H1 (cell line): ENCODE measurements at regions not wholly inside any gene's neighbourhood (a gene's known extent, or its start where the extent isn't known, plus 50 kb on each side); places are given as distances from the start of the nearest gene placed in this dataset.

Experiments used
- BACH1 ChIP-seq: IDR thresholded peaks from 2 replicates; pipeline ENCODE4 v1.6.1; 2012; ENCODE audit warnings: low read length, improper control_type of control experiment
- CEBPB ChIP-seq: IDR thresholded peaks from 2 replicates; pipeline ENCODE4 v1.6.1; 2012; ENCODE audit warnings: low read depth, low read length
- TBP ChIP-seq: IDR thresholded peaks from 2 replicates; pipeline ENCODE4 v1.6.1; 2011; ENCODE audit warnings: low read depth, low read length, improper control_type of control experiment
- TCF12 ChIP-seq: IDR thresholded peaks from 2 replicates; pipeline ENCODE4 v1.6.1; 2011; ENCODE audit warnings: low read depth, mild to moderate bottlenecking, low read length
- TEAD4 ChIP-seq: IDR thresholded peaks from 2 replicates; pipeline ENCODE4 v1.6.1; 2012; ENCODE audit warnings: low read depth, low read length, inconsistent platforms, mixed read lengths

GRCh38 chr5:56684159-56684558 is 131.2 kb upstream of the MAP3K1 start (continued):
- TF ChIP-seq BACH1 = no peak
- no peak for TF ChIP-seq TCF12
- no peak for TF ChIP-seq TEAD4
- TF ChIP-seq CEBPB = no peak
- no peak for TF ChIP-seq TBP
